HG02623 (cell line): ENCODE measurements at regions not wholly inside any gene's neighbourhood (a gene's known extent, or its start where the extent isn't known, plus 50 kb on each side); places are given as distances from the start of the nearest gene placed in this dataset.
A peak's percentile ranks its signal among the peaks of the same experiment; 100 is the strongest.

Experiments
- ATAC-seq: cut with Tn5 transposase; IDR thresholded peaks from one replicate; pipeline ENCODE4 v1.9.1; 2021; ENCODE audit warnings: moderate library complexity; ENCODE audit not compliant: unreplicated experiment

- ATAC-seq, result peak; percentile 48
Observed at GRCh38 chr7:50962962-50963374, 180.3 kb upstream of the GRB10 start.

GRCh38 chr7:50962281-50962883 lies 179.7 kb upstream of the GRB10 start:
- peak; percentile 10 for ATAC-seq

GRCh38 chr7:50960621-50961310 lies 178.1 kb upstream of the GRB10 start:
- no peak for ATAC-seq

- no peak for ATAC-seq
Observed at GRCh38 chr7:50959991-50960390, 177.3 kb upstream of the GRB10 start.

- no peak for ATAC-seq
Observed at GRCh38 chr7:50959560-50959959, 176.9 kb upstream of the GRB10 start.

- ATAC-seq, result no peak
Observed at GRCh38 chr7:50957855-50958254, 175.2 kb upstream of the GRB10 start.

- no peak for ATAC-seq
Observed at GRCh38 chr7:50957431-50957830, 174.7 kb upstream of the GRB10 start.

GRCh38 chr7:50956522-50957155 lies 173.9 kb upstream of the GRB10 start:
- no peak for ATAC-seq

GRCh38 chr7:50954716-50955115 lies 172.0 kb upstream of the GRB10 start:
- ATAC-seq, result no peak

- ATAC-seq, result no peak
Observed at GRCh38 chr7:50954245-50954644, 171.5 kb upstream of the GRB10 start.

- ATAC-seq, result no peak
Observed at GRCh38 chr7:50953820-50954219, 171.1 kb upstream of the GRB10 start.

- no peak for ATAC-seq
Observed at GRCh38 chr7:50953303-50953702, 170.6 kb upstream of the GRB10 start.

- ATAC-seq, result no peak
Observed at GRCh38 chr7:50952544-50952943, 169.8 kb upstream of the GRB10 start.

GRCh38 chr7:50952120-50952519 lies 169.4 kb upstream of the GRB10 start:
- ATAC-seq, result no peak

- ATAC-seq, result no peak
Observed at GRCh38 chr7:50943482-50943881, 160.8 kb upstream of the GRB10 start.

GRCh38 chr7:50941525-50941924 lies 158.8 kb upstream of the GRB10 start:
- no peak for ATAC-seq

- ATAC-seq, result no peak
Observed at GRCh38 chr7:50940621-50941020, 157.9 kb upstream of the GRB10 start.

- ATAC-seq, result no peak
Observed at GRCh38 chr7:50939021-50939420, 156.3 kb upstream of the GRB10 start.

GRCh38 chr7:50937727-50938126 lies 155.0 kb upstream of the GRB10 start:
- no peak for ATAC-seq

GRCh38 chr7:50926049-50926448 lies 143.4 kb upstream of the GRB10 start:
- ATAC-seq, result no peak

- no peak for ATAC-seq
Observed at GRCh38 chr7:50923476-50923875, 140.8 kb upstream of the GRB10 start.

GRCh38 chr7:50921114-50921813 lies 138.6 kb upstream of the GRB10 start:
- no peak for ATAC-seq
